Loucy (cell line): ENCODE measurements at regions not wholly inside any gene's neighbourhood (a gene's known extent, or its start where the extent isn't known, plus 50 kb on each side); places are given as distances from the start of the nearest gene placed in this dataset.

ENCODE experiments used
- H2AFZ ChIP-seq: fragments of 200-600 bp; sonication (generic); 2 replicates; pipeline ENCODE4 v1.6.0; 2016; ENCODE audit warnings: antibody characterized with exemption, mild to moderate bottlenecking, low read length, moderate library complexity
- H3F3A ChIP-seq: fragments of 200-600 bp; 2 replicates; pipeline ENCODE4 v1.6.0; 2016; ENCODE audit warnings: antibody characterized with exemption, low read depth, mild to moderate bottlenecking
- H3K27me3 ChIP-seq: fragments of 200-600 bp; sonication (generic); 2 replicates; pipeline ENCODE4 v1.6.1; 2014; ENCODE audit warnings: low read length, mild to moderate bottlenecking; ENCODE audit not compliant: insufficient read depth, poor library complexity, severe bottlenecking
- H3K36me3 ChIP-seq: fragments of 200-600 bp; sonication (generic); 2 replicates; pipeline ENCODE4 v1.6.1; 2016; ENCODE audit warnings: low read length; ENCODE audit not compliant: insufficient read depth
- H3K4me1 ChIP-seq: fragments of 200-600 bp; sonication (generic); 2 replicates; pipeline ENCODE4 v1.5.1; 2014; ENCODE audit warnings: low read length, mild to moderate bottlenecking; ENCODE audit not compliant: insufficient read depth, poor library complexity, severe bottlenecking
- H3K4me2 ChIP-seq: fragments of 200-600 bp; sonication (generic); 2 replicates; pipeline ENCODE4 v1.6.0; 2014; ENCODE audit warnings: antibody characterized with exemption, low read length, low read depth, mild to moderate bottlenecking; ENCODE audit not compliant: poor library complexity, severe bottlenecking
- H3K4me3 ChIP-seq: fragments of 200-600 bp; sonication (generic); 2 replicates; pipeline ENCODE4 v1.5.1; 2014; ENCODE audit warnings: low read length, mild to moderate bottlenecking, mixed read lengths; ENCODE audit not compliant: poor library complexity, severe bottlenecking
- H3K79me2 ChIP-seq: fragments of 200-600 bp; sonication (generic); 2 replicates; pipeline ENCODE4 v1.6.1; 2014; ENCODE audit warnings: low read length; ENCODE audit not compliant: insufficient read depth
- H3K9ac ChIP-seq: fragments of 200-600 bp; sonication (generic); 2 replicates; pipeline ENCODE4 v1.6.0; 2014; ENCODE audit warnings: mild to moderate bottlenecking, low read depth, low read length, moderate library complexity; ENCODE audit not compliant: poor library complexity, severe bottlenecking
- H3K9me2 ChIP-seq: fragments of 200-600 bp; sonication (generic); replicated peaks from 2 replicates; pipeline ENCODE4 v1.6.1; 2016; ENCODE audit warnings: low read depth, low read length, mixed read lengths
- H3K9me3 ChIP-seq: fragments of 200-600 bp; sonication (generic); 2 replicates; pipeline ENCODE4 v1.6.1; 2014; ENCODE audit warnings: mild to moderate bottlenecking, antibody characterized with exemption, low read length, low read depth; ENCODE audit not compliant: insufficient read depth
- H4K20me1 ChIP-seq: fragments of 200-600 bp; sonication (generic); 2 replicates; pipeline ENCODE4 v1.6.0; 2014; ENCODE audit warnings: antibody characterized with exemption, low read length, mild to moderate bottlenecking; ENCODE audit not compliant: insufficient read depth, poor library complexity, severe bottlenecking
- EZH2phosphoT487 ChIP-seq: fragments of 200-600 bp; IDR thresholded peaks from 2 replicates; pipeline ENCODE4 v1.6.1; 2018; ENCODE audit warnings: antibody characterized with exemption, mild to moderate bottlenecking, moderate library complexity, borderline replicate concordance
- TF ChIP-seq, protein P1 (sequence below): fragments of 200-600 bp; sonication (generic); conservative IDR thresholded peaks from 2 replicates; pipeline ENCODE4 v1.5.1; 2014; ENCODE audit warnings: mild to moderate bottlenecking, antibody characterized with exemption, low read length

DNA sequence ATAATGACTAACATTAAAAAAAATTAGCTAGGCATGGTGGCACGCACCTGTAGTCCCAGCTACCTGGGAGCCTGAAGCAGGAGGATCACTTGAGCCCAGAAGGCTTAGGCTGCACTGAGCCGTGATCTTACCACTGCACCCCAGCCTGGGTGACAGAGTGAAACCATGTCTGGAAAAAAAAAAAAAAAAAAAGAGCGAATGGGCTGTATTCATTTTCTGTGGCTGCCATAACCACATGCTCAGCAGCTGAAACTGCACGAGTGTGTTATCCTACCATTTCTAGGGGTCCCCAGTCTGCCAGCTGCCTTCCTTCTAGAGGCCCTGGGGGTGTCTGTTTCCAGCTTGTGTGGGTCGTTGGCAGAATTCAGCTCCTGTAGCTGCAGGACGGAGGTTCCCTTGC lies 247.8 kb downstream of the EIPR1 start:
- no peaks in the 10 kb centered on the region for H3K27me3 ChIP-seq
- H3K79me2 ChIP-seq: no peaks in the 10 kb centered on the region
- no peak overlapping the region for H3K9ac ChIP-seq
- H3F3A ChIP-seq: no peaks in the 10 kb centered on the region
- no peaks in the 10 kb centered on the region for H4K20me1 ChIP-seq
- H3K9me2 ChIP-seq: no peaks in the 10 kb centered on the region
- no peaks in the 10 kb centered on the region for H3K9me3 ChIP-seq
- no peaks in the 10 kb centered on the region for H3K4me1 ChIP-seq
- H3K4me2 ChIP-seq: no peak overlapping the region
- TF ChIP-seq EZH2phosphoT487: no peak
- TF ChIP-seq, protein P1, sequence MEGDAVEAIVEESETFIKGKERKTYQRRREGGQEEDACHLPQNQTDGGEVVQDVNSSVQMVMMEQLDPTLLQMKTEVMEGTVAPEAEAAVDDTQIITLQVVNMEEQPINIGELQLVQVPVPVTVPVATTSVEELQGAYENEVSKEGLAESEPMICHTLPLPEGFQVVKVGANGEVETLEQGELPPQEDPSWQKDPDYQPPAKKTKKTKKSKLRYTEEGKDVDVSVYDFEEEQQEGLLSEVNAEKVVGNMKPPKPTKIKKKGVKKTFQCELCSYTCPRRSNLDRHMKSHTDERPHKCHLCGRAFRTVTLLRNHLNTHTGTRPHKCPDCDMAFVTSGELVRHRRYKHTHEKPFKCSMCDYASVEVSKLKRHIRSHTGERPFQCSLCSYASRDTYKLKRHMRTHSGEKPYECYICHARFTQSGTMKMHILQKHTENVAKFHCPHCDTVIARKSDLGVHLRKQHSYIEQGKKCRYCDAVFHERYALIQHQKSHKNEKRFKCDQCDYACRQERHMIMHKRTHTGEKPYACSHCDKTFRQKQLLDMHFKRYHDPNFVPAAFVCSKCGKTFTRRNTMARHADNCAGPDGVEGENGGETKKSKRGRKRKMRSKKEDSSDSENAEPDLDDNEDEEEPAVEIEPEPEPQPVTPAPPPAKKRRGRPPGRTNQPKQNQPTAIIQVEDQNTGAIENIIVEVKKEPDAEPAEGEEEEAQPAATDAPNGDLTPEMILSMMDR: no peak
- H3K36me3 ChIP-seq: no peaks in the 10 kb centered on the region
- H3K4me3 ChIP-seq: no peak overlapping the region
- no peak overlapping the region for H2AFZ ChIP-seq

DNA sequence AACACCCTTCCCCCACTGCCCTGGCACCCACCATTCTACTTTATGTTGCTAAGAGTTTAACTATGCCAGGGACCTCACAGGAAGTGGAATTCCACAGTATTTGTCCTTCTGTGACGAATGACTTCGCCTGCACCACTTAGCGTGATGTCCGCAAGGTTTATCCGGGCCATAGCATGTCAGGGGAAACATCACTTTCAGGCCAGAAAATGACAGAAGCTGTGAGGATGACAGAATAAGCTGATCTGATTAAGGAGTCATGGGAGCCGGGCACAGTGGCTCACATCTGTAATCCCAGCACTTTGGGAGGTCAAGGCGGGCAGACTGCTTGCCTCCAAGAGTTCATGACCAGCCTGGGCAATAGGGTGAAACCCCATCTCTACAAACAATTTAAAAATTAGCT lies 248.8 kb downstream of the EIPR1 start:
- TF ChIP-seq EZH2phosphoT487: no peak
- TF ChIP-seq, protein P1: no peak
- no peaks in the 10 kb centered on the region for H4K20me1 ChIP-seq
- no peak overlapping the region for H3K9ac ChIP-seq
- H3K36me3 ChIP-seq: no peaks in the 10 kb centered on the region
- no peaks in the 10 kb centered on the region for H3K4me1 ChIP-seq
- H3K9me3 ChIP-seq: no peaks in the 10 kb centered on the region
- no peak overlapping the region for H3K4me2 ChIP-seq
- H3K4me3 ChIP-seq: no peak overlapping the region
- no peak overlapping the region for H2AFZ ChIP-seq
- no peaks in the 10 kb centered on the region for H3K27me3 ChIP-seq
- H3K79me2 ChIP-seq: no peaks in the 10 kb centered on the region
- no peaks in the 10 kb centered on the region for H3K9me2 ChIP-seq
- no peaks in the 10 kb centered on the region for H3F3A ChIP-seq

DNA sequence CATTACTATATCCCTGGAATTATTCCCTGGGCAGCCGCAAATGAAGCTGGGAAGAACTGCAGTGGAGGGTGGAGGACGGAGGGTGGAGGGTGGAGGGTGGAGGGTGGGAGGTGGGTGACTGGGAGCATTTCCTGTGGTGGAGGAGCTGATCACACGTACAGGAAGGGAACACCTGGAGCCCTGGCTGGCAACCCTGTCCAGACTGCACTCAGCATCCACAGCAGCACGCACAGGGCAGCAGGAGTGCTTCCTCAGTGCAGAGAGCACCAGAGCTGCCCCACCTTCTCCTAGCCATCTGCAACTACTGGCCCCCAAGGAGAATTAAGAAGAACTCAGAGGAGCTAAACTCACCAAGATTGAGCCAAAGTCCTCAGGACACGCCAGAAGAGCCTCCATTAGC lies 249.9 kb downstream of the EIPR1 start:
- H3K9me3 ChIP-seq: no peaks in the 10 kb centered on the region
- H3K9ac ChIP-seq: no peak overlapping the region
- no peak overlapping the region for H3K4me2 ChIP-seq

More for the DNA sequence above, 249.9 kb downstream of the EIPR1 start:
- H3K4me1 ChIP-seq: no peaks in the 10 kb centered on the region
- H3K9me2 ChIP-seq: no peaks in the 10 kb centered on the region
- no peaks in the 10 kb centered on the region for H3K36me3 ChIP-seq
- TF ChIP-seq, protein P1: no peak
- TF ChIP-seq EZH2phosphoT487: no peak
- no peak overlapping the region for H2AFZ ChIP-seq
- no peaks in the 10 kb centered on the region for H4K20me1 ChIP-seq
- H3K4me3 ChIP-seq: no peak overlapping the region
- H3K79me2 ChIP-seq: no peaks in the 10 kb centered on the region
- H3F3A ChIP-seq: no peaks in the 10 kb centered on the region
- no peaks in the 10 kb centered on the region for H3K27me3 ChIP-seq
